ENCODE measurements at regions not wholly inside any gene's neighbourhood (a gene's known extent, or its start where the extent isn't known, plus 50 kb on each side); places are given as distances from the start of the nearest gene placed in this dataset.

DNA sequence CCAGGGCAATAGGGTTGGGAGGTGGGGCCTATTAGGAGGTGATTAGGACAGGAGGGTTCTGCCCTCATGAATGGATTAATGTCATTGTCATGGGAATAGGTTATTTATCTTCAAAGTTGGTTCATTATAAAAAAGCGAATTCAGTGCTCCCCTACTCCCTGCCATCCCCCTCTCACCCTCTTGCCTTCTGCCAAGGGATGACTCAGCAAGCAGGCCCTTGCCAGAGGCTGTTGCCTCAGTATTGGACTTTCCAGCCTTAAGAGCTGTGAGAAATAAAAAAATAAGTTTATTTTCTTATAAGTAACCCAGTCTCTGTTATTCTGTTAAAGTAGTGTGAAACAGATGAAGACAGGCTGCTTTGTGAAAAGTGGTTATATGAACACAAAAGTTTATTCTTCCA lies 381.1 kb upstream of the ZFP64 start:
- peak; percentile 16 for DNase-seq (ENCODE audit: low read depth)

DNA sequence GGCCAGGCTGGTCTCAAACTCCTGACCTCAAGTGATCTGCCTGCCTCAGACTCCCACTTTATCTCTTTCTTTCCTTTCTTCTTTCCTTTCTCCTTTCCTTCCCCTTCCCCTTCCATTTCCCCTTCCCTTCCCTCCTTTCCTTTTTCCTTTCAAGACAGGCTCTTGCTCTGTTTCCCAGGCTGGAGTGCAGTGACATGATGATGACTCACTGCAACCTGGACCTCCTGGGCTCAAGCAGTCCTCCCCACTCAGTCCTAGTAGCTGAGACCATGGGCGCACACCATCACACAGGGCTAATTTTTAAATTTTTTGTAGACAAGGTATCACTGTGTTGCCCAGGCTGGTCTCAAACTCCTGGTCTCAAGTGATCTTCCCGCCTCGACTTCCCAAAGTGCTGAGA lies 377.6 kb upstream of the ZFP64 start:
- peak; percentile 2 for DNase-seq (ENCODE audit: low read depth)

DNA sequence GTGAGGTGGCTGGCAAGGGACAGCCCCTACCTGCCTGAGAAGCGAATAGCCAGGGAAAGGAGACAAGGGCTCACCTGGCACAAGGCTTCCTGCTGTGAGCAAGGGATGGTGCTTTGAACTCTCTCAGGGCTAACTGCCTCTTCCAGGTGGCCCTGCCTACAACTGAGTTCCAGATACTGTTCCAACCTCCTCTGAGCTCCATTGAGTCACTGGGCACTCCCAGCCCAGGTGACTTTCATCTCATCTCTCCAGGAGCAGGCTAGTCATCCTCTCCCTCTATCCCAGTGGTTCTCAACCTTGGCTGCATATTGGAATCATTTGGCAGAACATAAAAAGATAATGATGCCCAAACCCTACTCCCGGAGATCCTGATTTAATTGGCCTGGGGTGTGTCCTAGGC lies 374.0 kb upstream of the ZFP64 start:
- no peak for DNase-seq (ENCODE audit: low read depth)

DNA sequence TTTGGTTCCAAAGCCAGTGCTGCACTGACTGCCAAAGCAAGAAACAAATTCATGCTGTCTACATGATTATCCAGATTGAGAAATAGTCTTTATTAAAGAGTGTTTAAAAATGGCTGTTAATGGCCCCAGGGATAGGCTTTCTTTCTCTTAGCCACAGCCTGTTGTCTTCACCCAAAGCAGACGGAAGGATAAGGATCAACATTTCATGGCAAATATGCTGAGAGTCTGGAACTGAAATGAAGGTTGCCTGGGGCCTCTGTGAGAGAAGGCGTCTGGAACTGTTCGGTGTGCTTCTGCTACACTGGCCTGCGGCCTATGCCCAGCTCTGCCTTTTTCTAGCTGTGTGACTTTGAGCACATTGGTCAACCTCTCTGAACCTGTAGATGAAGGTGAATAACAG lies 373.0 kb upstream of the ZFP64 start:
- DNase-seq (ENCODE audit: low read depth), result no peak

DNA sequence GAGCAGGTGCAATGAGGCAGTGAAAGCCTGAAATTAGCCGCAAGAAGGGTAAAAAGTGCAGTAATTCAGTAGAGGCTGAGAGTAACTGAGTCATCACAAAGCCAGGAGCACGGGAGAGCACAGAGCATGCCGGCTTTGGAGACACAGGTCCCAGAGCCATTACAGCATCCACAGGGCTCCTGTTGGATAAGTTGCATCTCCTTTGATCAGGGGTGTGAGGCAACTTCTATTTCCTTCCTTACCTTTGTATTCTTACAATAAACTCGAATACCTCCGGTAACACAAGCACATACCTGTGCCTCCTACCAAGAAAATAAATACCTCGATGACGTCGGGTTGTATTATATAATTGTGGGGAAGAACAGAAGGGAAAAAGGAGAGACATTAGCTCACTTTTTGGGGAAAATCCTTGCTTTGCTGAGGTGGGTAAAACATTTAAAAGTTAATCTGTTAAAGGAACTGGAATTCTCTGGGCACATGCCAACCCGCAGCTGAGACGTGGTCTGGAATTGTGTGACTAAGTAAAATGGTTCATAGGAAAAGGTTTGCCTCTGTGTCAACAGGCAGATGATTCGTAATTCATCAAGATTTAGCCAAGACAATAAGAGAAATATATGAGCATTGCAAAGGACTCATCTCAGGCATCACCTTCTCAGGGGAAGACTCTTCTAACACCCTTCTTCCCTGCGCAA lies 360.7 kb upstream of the ZFP64 start:
- peak; percentile 65 for DNase-seq (ENCODE audit: low read depth)

DNA sequence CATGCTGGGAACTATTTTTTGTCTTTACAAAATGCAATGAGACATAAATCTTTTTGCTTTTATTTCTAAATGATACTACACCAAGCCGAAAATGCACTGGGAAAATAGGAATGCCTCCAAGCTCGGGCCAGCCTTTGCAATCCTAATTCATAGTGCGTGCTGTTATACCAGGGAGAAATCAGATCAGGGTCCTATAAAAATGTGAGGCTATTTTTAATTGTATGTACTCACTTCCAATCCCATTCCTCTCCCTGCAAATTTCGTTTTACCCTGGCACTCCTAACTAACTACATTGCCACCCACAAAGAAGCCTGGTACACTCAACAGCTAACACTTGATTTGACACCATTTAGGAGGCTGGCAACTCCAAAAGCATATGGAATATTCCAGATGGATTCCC lies 350.6 kb upstream of the ZFP64 start:
- DNase-seq (ENCODE audit: low read depth), result no peak

DNA sequence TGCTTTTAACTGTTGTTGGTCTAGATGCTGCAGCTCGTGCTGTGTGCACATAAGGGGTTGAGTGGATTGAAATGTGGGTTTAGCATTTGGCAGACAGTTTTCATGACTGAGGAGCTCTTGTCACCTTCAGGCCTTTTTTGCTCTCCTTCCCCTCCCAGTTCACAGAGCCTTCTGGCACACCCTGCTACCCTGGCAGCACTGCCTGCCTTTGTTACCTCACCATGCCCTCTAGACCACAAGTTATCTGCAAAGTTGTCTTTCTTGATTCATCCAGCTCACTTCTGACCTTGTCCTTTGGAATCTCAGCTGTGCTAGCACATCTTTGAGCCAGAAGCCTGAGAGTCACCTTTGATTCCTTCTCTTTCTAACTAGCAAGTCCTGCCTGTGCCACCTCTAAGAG lies 348.9 kb upstream of the ZFP64 start:
- DNase-seq (ENCODE audit: low read depth), result peak; percentile 22

DNA sequence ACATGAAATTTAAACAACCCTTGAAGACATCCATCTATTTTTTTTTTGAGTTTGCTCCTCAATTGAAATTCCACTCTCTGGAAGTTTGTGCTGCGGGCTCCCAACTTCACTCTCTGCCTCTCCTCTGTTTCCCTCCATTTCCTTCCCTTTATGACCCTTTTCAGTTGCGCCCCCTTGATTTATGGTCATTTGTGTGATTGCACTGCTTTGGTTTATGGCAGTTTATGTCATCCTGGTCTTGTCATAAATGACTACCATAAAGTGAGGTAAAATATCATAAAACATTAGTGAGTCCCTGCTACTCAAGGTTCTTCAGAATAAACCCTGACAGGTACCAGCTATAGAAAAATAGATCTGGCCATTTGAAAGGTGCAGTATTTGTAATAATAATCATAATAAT lies 348.3 kb upstream of the ZFP64 start:
- DNase-seq (ENCODE audit: low read depth), result no peak

DNA sequence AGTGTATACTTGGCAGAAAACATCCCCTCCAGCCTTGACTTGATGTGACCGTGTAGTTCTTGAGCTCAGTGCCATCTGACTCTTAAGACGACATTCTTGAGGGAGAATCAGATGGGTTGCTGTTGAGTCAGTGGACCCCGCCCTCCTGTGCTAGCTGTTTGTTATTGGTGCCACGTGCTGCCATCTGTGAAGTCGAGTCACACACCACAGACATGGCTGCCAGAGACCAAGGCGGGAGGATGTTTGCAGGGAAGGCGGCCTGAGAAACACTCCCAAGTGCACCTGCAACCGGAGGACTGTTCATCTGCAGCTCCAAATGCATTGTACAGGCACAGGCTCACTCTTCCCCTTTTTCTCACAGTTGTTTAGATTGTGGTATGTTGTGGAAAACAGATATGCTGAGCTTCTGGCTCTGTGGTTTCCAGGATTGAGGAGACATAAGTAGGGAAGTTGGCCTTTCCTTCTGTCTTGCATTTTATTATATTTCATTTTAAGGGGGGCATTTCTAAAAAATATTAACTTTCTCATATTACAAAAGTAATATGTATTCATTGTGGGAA lies 345.3 kb upstream of the ZFP64 start:
- DNase-seq (ENCODE audit: low read depth), result peak; percentile 19

DNA sequence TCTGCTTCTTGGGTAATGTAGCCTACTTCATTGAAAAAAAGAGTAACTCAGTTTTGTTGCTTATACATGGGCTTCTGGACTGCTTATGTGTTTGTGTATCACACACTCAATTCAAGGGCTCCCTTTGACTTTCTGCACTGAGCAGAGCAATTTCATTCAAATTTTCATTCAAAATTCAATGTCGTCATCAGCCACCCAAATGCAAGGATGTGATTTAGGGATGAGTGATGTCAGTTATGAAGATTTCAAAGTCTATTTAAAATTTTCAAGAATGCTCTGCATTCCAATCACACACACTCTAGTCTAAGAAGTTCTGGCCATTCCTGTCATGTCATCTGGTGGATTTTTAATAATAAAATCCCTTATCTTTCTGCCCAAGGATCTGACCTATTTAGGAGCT lies 344.5 kb upstream of the ZFP64 start:
- no peak for DNase-seq (ENCODE audit: low read depth)

DNA sequence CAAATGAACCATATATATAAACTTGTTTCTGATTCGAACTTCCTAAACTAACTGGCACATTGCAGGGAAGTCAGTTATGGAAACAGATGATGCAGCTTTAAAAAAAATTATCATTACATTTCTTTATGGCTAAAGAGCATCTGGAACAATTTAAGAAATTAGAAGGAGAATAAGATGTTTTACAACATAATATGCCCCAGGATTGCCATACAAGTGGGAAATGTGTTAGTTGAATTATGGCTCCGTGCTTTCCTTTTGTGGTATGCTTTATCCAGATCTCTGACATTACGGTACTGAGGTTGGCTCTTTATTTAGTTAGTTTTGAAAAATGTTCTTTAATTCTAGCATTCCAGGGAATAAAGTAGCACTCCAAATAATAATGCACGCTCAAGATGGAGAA lies 343.0 kb upstream of the ZFP64 start:
- no peak for DNase-seq (ENCODE audit: low read depth)

DNA sequence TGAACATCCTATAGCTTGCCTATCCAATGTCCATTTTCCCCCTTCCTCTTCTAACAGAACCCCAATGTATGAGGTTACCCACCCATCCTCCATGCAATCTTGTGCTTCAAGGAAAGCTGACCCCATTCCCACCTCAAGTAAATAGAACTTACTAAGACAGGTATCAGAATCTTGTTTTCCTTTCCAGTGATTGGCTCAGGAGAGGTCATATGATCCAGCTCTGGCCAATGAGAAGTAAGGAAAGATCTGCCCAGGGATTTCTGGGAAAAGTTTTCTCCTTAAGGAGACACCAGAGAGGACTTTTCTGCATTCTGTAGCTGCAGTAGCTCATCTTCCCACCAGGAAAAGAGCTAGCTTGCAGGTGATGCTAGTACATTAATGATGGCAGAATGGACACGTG lies 341.8 kb upstream of the ZFP64 start:
- DNase-seq (ENCODE audit: low read depth), result no peak

DNA sequence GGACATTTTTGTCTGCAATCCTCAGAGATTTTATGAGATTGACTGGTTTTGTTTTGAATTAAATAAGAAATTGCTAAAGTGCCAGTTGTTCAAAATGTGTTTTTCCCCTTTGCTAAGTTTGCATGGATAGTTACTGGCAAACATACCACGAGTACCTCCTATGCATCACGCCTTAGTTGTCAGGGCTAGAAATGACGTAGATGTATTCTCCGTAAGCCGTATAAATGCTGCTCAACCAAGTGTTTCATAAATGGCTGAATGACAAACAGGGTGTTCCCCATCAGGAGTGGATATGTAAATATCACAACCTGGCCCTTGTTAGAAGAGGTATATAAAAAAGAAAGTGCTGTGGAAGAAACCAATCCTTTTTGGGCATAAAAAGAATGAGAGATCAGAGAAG lies 341.1 kb upstream of the ZFP64 start:
- no peak for DNase-seq (ENCODE audit: low read depth)

DNA sequence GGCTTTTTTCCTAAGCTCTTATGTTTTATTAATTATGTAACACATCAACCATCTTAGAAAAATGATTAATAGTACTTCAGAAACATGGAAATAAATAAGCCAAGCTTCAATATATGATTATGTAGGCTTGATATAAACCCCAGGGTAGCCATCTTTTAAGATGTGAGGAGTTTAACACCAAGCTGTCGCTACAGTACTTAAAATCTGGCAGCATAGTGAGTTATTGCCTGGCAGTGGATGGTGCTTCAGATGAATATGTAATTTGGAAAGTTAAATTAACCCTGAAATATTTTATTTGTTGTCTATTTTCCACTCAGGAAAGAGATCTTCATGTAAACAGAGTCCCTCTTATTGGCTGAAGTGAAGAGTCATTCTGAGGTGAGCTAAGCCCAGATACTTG lies 339.0 kb upstream of the ZFP64 start:
- DNase-seq (ENCODE audit: low read depth), result no peak

DNA sequence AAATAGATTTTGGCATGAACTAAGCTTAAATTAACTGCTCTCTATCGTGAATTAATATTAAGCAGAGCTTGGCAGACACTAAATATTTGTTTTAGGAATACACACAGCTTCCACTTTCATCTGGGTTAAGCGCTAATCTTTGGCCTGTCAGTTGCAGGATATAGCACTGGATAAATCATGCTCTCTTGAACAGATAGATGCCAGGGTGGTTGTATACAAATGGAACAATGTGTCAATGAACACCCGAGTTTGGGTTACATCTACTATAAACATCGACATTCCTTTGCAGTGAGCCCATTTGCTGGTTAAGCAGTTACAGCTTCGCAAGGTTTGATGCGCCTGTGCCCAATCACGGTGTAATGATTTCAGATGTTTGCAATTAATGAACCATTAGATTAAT lies 338.2 kb upstream of the ZFP64 start:
- DNase-seq (ENCODE audit: low read depth), result peak; percentile 74

DNA sequence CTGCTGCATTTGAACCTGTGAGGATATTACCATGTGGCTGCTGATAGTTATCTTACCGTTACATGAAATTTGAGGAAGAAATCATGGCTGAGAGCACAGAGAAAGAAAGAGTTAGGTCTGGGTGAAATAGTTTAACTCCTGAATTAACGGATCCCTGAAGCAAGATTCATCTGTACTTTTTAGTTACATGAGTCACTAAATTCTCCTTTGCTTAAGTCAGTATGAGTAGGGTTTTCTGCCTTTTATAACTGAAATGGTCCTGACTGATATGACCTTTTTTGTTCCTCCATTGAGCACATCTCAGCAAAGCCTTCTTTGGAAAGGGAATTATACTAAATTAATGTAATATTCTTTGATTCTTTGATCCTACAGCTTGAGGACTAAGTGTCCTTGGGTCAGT lies 333.3 kb upstream of the ZFP64 start:
- peak; percentile 29 for DNase-seq (ENCODE audit: low read depth)

DNA sequence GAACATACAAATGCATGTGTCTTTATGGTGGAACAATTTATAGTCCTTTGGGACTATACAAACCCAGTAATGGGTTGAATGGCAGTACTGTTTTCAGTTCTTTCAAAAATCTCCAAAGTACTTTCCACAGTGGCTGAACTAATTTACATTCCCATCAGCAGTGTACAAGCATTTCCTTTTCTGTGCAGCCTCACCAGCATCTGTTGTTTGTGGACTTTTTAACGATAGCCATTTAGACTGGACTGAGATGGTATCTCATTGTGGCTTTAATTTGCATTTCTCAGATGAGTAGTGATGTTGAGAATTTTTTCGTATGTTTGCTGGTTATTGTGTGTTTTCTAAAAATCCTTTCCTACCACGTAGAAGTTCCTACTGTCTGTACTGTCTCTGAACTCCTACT lies 327.2 kb upstream of the ZFP64 start:
- no peak for DNase-seq (ENCODE audit: low read depth)

DNA sequence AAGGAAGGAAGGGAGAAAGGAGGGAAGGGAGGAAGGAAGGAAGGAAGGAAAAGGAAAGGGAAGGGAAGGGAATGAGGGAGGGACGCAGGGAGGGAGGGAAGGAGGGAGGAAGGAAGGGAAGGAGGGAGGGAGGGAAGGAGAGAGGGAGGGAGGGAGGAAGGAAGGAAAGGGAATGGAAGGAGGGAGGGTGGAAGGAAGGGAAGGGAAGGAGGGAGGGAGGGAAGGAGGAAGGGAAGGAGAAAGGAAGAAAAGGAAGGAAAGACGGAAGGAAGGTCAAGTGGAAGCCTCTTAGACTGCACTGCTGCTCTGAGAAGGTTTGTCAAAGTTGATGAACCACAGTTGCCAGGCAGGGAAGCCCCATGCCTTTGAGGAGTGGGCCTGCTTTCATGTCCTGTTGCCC lies 324.3 kb upstream of the ZFP64 start:
- no peak for DNase-seq (ENCODE audit: low read depth)

DNA sequence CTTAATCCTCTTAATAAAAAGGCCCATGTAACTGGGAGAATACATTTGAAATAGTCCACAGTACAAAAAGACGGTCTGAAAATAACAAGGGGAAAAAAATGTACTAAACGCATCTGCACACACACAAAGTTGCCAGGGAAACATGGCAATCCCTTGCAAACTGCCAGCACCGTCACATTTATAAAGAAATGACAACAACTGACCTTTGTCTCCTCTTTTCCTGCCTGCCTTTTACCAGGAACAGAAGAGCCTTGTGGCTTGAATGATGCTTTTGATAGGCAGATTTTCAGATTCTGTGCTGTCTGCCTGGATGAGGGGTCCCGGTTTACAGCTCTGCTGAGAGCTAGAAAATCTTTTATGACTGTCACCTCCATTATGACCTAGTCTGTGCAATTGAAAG lies 308.6 kb upstream of the ZFP64 start:
- no peak for DNase-seq (ENCODE audit: low read depth)

DNA sequence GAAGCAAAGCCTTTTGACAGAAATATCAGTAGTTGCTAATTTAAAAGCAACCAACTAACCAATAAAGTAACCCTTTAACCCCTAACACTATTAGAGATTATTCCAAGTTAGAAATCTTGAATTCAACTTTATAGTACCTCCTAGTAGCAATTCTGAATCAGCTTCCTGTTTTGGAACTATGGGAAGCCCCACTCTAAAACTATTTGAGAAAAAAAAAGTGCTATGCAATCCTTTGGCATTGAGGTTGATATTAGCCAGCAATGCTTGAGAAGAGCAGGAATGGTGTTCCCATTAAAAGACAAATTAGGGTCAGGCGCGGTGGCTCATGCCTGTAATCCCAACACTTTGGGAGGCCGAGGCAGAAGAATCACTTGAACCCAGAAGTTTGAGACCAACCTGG lies 306.2 kb upstream of the ZFP64 start:
- peak; percentile 29 for DNase-seq (ENCODE audit: low read depth)

DNA sequence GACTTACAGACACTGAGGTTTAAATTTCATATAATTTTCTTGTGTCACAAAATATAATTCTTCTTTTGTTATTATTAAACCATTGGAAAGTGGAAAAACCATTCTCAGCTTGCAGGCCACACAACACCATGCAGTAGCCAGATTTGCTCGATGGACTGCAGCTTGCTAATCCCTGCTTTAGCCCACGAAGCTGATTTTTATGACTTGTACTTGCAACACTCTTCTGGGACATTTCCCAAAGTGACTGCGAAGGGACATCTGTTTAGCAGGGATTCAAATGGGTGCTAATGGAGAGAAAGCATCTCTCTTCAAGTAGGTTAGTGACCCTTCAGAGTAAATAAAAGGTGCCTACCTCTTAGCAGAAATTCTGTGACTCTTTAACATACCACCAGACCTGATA lies 304.6 kb upstream of the ZFP64 start:
- no peak for DNase-seq (ENCODE audit: low read depth)

DNA sequence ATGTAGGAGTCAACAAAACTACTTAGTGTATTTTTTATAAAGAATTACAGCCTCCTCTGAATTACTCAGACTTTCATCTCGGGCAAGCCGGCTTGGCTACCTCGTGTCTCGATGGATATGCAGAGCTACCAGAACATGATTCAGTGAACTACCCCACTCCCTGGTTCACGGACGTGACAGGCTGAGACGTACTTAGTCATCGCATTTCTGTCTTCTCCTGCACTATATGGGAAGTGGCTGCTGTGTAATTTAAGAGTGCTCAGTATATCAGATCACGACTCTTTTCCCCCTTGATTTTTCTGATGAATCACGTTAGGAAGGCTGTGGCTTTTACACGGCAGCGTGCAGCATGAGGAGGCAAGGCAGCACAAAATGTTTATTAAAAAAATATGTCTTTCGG lies 302.7 kb upstream of the ZFP64 start:
- DNase-seq (ENCODE audit: low read depth), result peak; percentile 98

DNA sequence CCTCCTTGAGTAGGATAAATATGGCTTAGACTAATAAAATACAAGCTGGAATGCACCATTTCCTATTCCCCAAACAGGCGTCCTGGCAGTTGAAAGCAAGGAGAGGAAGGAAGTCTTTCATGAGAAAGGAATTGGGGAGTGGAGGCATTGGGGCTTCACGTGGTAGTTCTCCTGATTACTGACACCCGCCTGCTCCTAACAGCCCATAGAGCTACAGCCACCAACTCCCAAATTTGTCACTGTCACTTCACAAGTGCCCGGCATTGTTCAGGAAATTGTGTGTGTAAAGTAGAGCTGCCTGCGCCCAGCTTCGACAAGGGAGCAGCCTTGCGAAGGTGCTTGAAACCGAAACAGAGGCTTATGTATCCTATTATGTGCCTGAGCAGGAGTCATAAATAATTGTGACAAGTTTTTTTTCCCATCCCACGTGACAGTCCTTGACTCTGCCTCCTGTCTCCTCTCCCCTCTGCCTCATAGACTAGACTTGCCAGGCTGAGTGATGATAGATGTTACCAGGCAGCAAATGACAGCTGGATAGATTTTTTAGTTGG lies 301.7 kb upstream of the ZFP64 start:
- DNase-seq (ENCODE audit: low read depth), result no peak

Measured in amniotic epithelial cell (primary cell).